GM06990 (cell line): ENCODE measurements at regions not wholly inside any gene's neighbourhood (a gene's known extent, or its start where the extent isn't known, plus 50 kb on each side); places are given as distances from the start of the nearest gene placed in this dataset.

Experiments used
- DNase-seq: peaks from one replicate; pipeline ENCODE4 v3.0.0-alpha.2; 2011; ENCODE audit not compliant: insufficient read length; ENCODE audit errors: extremely low read depth
- H3K27me3 ChIP-seq: replicated peaks from 2 replicates; pipeline ENCODE4 v1.6.0; 2011; ENCODE audit warnings: low read length; ENCODE audit not compliant: control insufficient read depth, insufficient read depth
- H3K36me3 ChIP-seq: 2 replicates; pipeline ENCODE4 v1.5.1; 2011; ENCODE audit warnings: low read length; ENCODE audit not compliant: control insufficient read depth, insufficient read depth
- H3K4me3 ChIP-seq: replicated peaks from 2 replicates; pipeline ENCODE4 v1.5.1; 2011; ENCODE audit warnings: low read depth, mild to moderate bottlenecking, control low read depth, low read length
- CTCF ChIP-seq: IDR thresholded peaks from 2 replicates; pipeline ENCODE4 v1.5.1; 2011; ENCODE audit warnings: low read length, control low read depth, mild to moderate bottlenecking, inconsistent platforms; ENCODE audit not compliant: insufficient read depth, poor library complexity, severe bottlenecking

- TF ChIP-seq CTCF = no peak
- no peak overlapping the region for H3K4me3 ChIP-seq
- DNase-seq = no peak
- no peaks in the 10 kb centered on the region for H3K36me3 ChIP-seq
- no peaks in the 10 kb centered on the region; the same call in none of the 2 replicates for H3K27me3 ChIP-seq
Measured at GRCh38 chr15:100717596-100717995, 115.2 kb downstream of the ASB7 start.

DNA sequence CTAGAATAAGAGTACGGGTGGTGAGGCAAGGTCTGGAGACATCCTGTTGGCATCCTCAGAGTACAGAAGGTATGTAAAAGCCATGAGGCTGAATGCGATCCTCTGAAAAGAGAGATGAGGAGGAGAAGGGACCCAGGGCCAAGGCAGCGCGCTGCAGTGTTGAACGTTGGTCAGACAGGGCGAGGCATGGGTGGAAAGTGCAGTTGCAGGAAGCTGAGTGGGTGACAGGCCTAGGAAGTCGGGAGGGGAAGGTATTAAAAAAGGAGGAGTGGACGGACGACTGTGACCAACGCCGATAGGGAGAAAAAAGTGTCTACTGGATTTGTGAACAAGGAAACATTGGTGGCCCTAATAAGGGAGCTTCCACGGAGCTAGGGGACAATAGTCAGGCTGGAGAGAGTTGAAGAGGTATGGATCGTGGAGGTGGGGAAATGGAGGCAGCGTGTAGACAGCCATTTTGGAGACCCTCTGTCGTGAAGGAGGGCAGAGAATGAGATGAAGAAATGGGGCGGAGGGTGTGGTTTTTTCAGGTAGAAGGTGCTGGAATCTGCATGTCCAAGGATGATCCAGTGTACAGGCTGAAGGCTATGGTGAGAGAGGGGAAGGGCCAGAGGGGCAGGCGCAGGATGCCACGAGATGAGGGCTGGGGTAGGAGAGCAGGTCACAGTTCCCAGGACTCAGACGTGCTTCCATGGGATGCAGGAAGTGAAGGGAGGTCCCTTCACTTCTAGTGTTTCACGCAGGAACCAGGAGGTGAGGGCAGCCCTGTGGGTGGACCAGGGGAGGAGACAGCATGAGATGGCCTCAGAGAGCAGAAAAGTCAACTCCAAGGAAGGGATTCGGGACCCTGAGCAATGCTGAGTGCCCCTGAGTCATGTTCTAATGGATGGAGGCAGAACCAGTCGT, 115.9 kb downstream of the ASB7 start:
- Histone ChIP-seq H3K4me3 (no peak overlapping the region), H3K36me3 (no peaks in the 10 kb centered on the region), H3K27me3 (no peaks in the 10 kb centered on the region; the same call in none of the 2 replicates)
- no peak for DNase-seq
- no peak for TF ChIP-seq CTCF

DNA sequence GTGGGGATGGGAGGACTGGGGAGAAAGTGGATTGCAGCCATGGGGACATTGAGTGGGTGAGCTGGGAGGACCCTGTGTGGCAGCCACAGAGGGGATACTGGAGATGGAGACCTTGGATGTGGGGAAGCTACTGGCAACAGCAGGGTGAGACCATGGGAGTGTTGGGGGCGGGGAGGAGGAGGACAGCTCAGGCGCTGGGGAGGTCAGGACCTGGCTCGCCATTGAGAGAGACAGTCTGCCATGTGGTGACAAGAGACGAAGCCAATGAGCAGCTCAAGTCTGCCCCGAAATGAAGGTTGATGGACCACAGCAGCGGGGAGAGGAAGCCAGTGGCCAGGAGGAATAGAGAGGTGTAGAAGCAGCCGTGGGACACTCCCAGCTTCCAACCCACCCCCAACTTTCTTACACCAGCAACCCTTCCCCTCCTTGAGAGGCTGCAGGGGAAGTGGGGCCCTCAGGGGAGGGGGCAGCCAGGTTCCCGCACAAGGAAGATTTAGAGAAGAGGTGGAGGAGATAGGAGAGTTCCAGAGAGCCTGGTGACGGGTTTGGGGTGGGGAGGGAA, 118.1 kb downstream of the ASB7 start:
- no peaks in the 10 kb centered on the region for H3K36me3 ChIP-seq
- H3K4me3 ChIP-seq = no peak overlapping the region
- DNase-seq = no peak
- no peaks in the 10 kb centered on the region; the same call in none of the 2 replicates for H3K27me3 ChIP-seq
- no peak for TF ChIP-seq CTCF

GRCh38 chr15:100721758-100722550, 119.6 kb downstream of the ASB7 start:
- no peak for DNase-seq

More at GRCh38 chr15:100721758-100722550, 119.6 kb downstream of the ASB7 start:
- Histone ChIP-seq H3K36me3 (no peaks in the 10 kb centered on the region), H3K4me3 (no peak overlapping the region), H3K27me3 (no peaks in the 10 kb centered on the region; the same call in none of the 2 replicates)
- no peak for TF ChIP-seq CTCF
